ENCODE measurements at regions not wholly inside any gene's neighbourhood (a gene's known extent, or its start where the extent isn't known, plus 50 kb on each side); places are given as distances from the start of the nearest gene placed in this dataset.

GRCh38 chr6:106750142-106750918 lies 121.0 kb downstream of the QRSL1 start:
- H3K4me3 ChIP-seq (ENCODE audit: low read length): no peak overlapping the region
- no peaks in the 10 kb centered on the region for H3K9me3 ChIP-seq (ENCODE audit: insufficient read depth, low read length)
- H3K36me3 ChIP-seq (replicated peaks; ENCODE audit: low read depth, low read length): no peaks in the 10 kb centered on the region
- no peaks in the 10 kb centered on the region for H4K20me1 ChIP-seq (ENCODE audit: insufficient read depth, low read length)
- TF ChIP-seq CTCF (IDR thresholded peaks at IDR 0.05; ENCODE audit: low read depth, low read length) (no peak), EZH2phosphoT487 (IDR thresholded peaks at IDR 0.05; ENCODE audit: low read depth) (no peak)
- no peaks in the 10 kb centered on the region for H3K79me2 ChIP-seq (ENCODE audit: low read length)
- H3K4me1 ChIP-seq (ENCODE audit: low read length): no peaks in the 10 kb centered on the region
- H3K9ac ChIP-seq (ENCODE audit: low read length): no peak overlapping the region
- H3K27ac ChIP-seq (ENCODE audit: low read length): no peak overlapping the region
- no peaks in the 10 kb centered on the region for H3K27me3 ChIP-seq (ENCODE audit: low read depth, low read length)
- no peak overlapping the region for H2AFZ ChIP-seq (ENCODE audit: low read depth, low read length)
- H3K4me2 ChIP-seq (ENCODE audit: low read length): no peak overlapping the region

- H3K4me2 ChIP-seq (ENCODE audit: low read length): no peak overlapping the region
- H3K27ac ChIP-seq (ENCODE audit: low read length): no peak overlapping the region
- no peak overlapping the region for H3K9ac ChIP-seq (ENCODE audit: low read length)
Measured at GRCh38 chr6:106749609-106750008, 120.2 kb downstream of the QRSL1 start.

GRCh38 chr6:106748547-106749207 lies 119.3 kb downstream of the QRSL1 start:
- Histone ChIP-seq H2AFZ (ENCODE audit: low read depth, low read length) (no peak overlapping the region), H3K4me2 (ENCODE audit: low read length) (no peak overlapping the region)

More at GRCh38 chr6:106749609-106750008, 120.2 kb downstream of the QRSL1 start:
- H3K4me3 ChIP-seq (ENCODE audit: low read length): no peak overlapping the region
- no peak for TF ChIP-seq EZH2phosphoT487 (IDR thresholded peaks at IDR 0.05; ENCODE audit: low read depth)
- no peak for TF ChIP-seq CTCF (IDR thresholded peaks at IDR 0.05; ENCODE audit: low read depth, low read length)
- no peaks in the 10 kb centered on the region for H3K27me3 ChIP-seq (ENCODE audit: low read depth, low read length)
- H2AFZ ChIP-seq (ENCODE audit: low read depth, low read length): no peak overlapping the region
- H3K9me3 ChIP-seq (ENCODE audit: insufficient read depth, low read length): no peaks in the 10 kb centered on the region
- no peaks in the 10 kb centered on the region for H4K20me1 ChIP-seq (ENCODE audit: insufficient read depth, low read length)
- no peaks in the 10 kb centered on the region for H3K4me1 ChIP-seq (ENCODE audit: low read length)
- no peaks in the 10 kb centered on the region for H3K36me3 ChIP-seq (replicated peaks; ENCODE audit: low read depth, low read length)
- no peaks in the 10 kb centered on the region for H3K79me2 ChIP-seq (ENCODE audit: low read length)

More at GRCh38 chr6:106748547-106749207, 119.3 kb downstream of the QRSL1 start:
- no peaks in the 10 kb centered on the region for H3K9me3 ChIP-seq (ENCODE audit: insufficient read depth, low read length)
- no peaks in the 10 kb centered on the region for H3K4me1 ChIP-seq (ENCODE audit: low read length)
- TF ChIP-seq EZH2phosphoT487 (IDR thresholded peaks at IDR 0.05; ENCODE audit: low read depth) (no peak), CTCF (IDR thresholded peaks at IDR 0.05; ENCODE audit: low read depth, low read length) (no peak)
- H3K4me3 ChIP-seq (ENCODE audit: low read length): no peak overlapping the region
- H3K27ac ChIP-seq (ENCODE audit: low read length): no peak overlapping the region
- H3K9ac ChIP-seq (ENCODE audit: low read length): no peak overlapping the region
- H4K20me1 ChIP-seq (ENCODE audit: insufficient read depth, low read length): no peaks in the 10 kb centered on the region
- no peaks in the 10 kb centered on the region for H3K36me3 ChIP-seq (replicated peaks; ENCODE audit: low read depth, low read length)
- no peaks in the 10 kb centered on the region for H3K79me2 ChIP-seq (ENCODE audit: low read length)
- no peaks in the 10 kb centered on the region for H3K27me3 ChIP-seq (ENCODE audit: low read depth, low read length)
